ENCODE measurements at regions not wholly inside any gene's neighbourhood (a gene's known extent, or its start where the extent isn't known, plus 50 kb on each side); places are given as distances from the start of the nearest gene placed in this dataset.

DNA sequence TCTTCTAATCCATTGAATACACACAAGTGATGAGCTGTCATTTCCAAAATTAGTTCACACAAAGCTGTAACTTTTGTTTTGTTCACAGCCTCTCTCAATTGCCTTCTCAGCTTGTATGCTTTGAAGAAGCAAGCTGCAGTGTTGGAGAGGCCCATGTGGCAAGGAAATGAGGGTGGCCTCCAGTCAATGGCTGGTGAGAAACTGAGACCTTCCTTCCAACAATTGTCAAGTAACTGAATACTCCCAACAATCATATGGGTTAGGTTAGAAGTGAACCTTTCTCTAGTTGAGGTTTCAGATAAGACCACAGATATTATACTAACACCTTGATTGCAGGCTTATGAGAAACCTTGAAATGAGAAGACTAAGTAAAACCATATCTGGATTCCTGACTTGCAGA lies 82.4 kb upstream of the SOX9 start:
- TF ChIP-seq, protein P1, sequence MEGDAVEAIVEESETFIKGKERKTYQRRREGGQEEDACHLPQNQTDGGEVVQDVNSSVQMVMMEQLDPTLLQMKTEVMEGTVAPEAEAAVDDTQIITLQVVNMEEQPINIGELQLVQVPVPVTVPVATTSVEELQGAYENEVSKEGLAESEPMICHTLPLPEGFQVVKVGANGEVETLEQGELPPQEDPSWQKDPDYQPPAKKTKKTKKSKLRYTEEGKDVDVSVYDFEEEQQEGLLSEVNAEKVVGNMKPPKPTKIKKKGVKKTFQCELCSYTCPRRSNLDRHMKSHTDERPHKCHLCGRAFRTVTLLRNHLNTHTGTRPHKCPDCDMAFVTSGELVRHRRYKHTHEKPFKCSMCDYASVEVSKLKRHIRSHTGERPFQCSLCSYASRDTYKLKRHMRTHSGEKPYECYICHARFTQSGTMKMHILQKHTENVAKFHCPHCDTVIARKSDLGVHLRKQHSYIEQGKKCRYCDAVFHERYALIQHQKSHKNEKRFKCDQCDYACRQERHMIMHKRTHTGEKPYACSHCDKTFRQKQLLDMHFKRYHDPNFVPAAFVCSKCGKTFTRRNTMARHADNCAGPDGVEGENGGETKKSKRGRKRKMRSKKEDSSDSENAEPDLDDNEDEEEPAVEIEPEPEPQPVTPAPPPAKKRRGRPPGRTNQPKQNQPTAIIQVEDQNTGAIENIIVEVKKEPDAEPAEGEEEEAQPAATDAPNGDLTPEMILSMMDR (IDR thresholded peaks at IDR 0.05): no peak
- no peak for TF ChIP-seq POLR2A (IDR thresholded peaks at IDR 0.05)

Measured in stomach (tissue), 4 donors.